NCI-H2196 treated with DMSO at 0.1 percent for 48 hours (cell line): ENCODE measurements at regions not wholly inside any gene's neighbourhood (a gene's known extent, or its start where the extent isn't known, plus 50 kb on each side); places are given as distances from the start of the nearest gene placed in this dataset.

Experiments used
- DNase-seq: peaks from one replicate; lab custom pipeline; 2025; ENCODE audit not compliant: unreplicated experiment; lab: John Stamatoyannopoulos, UW

DNA sequence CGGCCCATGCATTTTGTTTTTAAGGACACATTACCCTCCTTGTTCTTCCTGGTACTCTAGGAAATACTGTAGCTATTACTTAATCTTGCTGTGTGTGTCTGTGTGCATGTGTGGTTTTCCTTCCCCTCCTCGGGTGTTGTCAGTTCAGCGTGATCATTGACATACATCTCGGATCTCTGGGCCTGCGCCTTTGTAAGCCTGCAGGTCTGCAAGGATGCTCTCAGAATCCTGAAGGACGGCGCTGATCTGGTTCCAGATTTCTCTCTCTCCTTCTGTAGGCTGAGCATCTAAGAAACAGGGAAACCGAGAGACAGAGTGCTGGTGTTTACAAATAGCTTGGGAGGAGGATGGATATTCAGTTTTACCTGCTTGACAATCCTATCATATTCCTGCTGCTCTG lies 100.2 kb downstream of the CYRIA start:
- DNase-seq, result no peak

DNA sequence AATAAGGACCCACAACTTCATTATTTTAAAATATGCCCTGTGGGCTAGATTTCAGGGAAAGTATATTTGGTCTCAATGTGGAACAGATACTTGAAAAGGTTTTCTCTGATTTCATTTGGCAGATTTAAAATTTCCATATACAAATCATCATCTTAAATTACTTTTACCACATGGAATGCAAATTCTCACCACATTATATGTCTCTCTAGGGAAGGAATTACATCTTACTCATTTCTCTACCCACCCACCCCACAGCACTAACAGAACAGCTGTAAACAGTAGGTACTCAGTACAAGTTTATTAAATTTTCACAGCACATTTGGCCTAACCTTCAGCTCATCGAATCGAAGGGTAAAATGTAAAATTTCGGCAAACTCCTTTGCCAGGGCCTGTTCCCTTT lies 104.0 kb downstream of the CYRIA start:
- no peak for DNase-seq

DNA sequence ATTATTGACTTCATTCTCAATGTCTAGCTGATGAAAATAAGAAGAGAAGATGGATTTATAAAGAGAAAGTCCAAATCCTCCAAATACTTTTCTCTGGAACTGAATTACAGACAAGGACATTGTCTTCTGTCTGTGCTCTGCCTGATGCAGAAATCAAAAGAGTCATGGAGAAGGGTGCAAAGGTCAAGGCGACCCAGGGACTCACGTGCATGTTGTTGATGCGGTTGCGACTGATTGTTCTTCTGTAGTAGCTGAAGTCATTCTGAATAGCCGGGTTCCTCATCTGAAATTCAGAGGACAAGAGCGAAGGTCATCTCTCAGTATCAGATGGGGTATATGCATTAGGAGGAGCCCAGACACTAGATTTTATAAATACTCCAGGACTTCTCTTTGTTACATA lies 104.4 kb downstream of the CYRIA start:
- no peak for DNase-seq

DNA sequence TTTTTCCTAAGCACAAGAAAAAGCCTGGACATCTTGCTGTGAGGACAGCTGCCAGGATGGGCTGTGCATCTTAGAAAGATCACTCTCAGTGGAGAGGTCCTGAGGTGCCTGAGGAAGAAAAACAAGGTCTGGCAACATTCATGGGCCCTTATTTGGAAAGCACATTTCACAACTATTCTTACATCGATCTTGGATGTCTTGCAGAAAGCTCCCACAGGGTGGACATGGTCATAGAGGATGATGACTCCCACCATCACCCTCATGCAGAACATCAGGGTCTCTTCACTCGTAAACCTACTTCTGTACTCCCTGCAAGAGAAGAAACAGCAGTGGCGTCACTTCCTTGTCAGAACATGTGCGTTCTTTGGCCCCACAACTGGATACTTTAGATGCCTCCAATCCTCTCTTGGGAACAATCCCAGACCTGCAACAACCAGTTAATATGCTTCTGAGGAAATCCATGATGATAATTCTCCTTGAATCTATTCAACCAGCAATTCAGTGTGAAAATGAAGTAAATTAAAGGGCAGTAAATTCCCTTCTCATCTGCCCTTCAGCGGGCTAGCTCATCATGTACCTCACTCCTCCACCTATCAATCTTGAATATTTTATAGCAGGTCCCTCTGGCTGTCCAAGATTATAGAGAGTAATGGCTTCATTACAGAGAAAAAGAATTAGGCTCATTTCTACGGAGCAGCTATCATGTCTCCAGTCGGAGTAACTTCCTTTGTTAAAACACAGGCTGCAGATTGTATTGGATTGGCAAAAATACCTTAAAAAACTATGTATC lies 106.2 kb downstream of the CYRIA start:
- no peak for DNase-seq

DNA sequence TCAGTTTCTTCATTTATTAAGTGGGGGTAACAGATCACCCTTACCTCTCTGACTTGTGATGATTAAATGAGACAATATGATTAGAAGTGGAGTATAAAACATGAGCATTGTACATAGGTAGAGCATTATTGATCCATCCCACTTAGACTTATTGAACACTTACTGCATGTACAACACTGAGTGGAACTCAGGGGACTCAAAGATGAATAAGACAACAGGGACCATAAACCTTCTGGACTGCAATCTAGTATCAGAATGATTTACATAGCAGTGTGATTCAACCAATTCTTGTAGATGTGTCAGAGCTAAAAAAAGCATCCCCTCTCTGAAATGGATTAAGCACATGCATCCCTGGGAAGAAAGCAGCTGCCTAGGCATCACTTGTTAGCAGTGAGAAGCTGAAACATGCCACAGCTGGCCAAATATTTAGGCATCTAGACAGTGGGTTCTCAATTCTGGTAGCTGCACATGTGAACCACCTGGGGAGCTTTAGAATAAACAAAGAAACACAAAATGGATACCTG lies 111.5 kb downstream of the CYRIA start:
- no peak for DNase-seq

DNA sequence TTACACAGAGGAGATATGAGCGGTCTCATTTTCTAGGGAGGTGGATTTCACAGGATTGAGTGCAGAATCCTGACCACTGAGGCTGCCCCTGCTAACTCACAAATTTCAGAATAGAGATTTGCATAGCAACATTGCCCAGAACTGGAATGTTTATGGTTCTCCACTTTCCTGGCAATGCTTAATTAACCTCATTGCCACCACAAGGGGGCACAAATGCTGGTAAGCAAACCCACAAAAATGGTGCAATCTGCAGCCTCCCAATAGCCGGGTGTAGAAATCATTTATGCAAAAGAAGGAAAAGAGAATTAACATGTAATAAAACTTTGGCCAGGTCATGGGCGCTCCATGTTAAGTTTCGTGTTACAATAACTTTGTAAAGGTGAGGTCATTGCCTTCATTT lies 112.4 kb downstream of the CYRIA start:
- DNase-seq, result no peak

DNA sequence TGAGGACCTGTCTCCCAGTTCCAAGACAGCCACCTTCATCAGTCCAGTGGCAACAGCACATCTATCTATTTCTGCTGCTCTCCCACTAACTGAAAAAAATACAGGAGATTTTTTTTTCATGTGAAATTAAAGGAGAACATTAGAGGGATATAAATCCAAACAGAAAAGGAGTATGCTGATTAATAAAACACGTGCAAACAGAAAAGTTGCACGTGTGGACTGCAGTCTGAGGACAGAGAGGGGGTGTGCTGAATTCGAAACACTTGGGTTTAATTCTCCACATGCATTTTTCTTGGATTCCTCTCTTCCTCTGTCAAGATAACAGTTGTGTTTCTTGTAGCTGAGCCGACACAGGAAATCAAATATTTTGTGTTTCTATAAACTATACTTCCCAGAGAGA lies 113.4 kb downstream of the CYRIA start:
- DNase-seq, result no peak

DNA sequence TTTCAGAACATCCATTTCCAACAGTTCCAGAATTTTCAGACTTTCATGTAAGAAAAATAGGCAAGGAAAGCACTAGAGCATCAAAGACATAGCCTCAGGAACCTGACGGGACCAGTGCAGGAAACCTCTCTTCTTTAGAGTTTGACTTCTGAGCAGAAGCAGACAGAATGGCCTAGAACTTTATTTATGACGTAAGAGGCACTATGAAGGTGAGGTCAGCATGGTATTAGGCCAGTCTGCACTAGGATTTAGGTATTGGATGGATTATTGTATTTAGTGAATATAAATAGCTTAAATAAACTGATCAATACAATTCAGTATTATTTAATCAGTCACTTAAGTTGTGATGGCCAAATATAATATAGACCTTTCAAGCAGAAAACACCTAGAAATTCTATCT lies 117.6 kb downstream of the CYRIA start:
- DNase-seq, result no peak

DNA sequence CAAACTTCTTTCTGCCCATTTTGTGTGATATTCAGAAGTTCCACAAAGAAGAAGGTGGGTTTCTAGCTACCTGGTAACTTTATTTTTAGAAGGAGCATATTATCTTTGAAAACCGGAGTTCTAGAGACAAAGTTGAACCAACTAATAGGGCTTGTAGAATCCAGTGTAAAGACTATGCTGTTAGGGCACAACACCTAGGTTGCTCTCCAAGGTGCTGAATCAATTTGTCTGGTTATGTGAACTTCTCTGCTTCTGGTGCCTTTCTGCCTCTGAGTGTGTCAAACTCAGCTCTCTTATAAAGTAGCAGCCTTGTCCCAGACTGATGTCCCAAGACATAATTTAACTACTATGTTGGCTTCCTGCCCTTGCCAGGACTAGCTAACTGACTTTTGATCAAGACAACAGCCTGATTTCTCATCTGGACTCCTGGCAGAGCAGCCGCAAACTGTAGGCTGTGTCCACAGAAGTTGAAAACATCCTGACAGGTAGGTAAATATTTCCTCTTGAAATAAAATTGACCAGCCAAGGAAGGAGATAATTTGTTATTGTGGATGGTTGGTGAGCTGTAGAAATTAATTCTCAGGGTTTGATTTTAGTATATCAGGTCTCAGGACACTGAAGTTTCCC lies 119.4 kb downstream of the CYRIA start:
- DNase-seq, result no peak

DNA sequence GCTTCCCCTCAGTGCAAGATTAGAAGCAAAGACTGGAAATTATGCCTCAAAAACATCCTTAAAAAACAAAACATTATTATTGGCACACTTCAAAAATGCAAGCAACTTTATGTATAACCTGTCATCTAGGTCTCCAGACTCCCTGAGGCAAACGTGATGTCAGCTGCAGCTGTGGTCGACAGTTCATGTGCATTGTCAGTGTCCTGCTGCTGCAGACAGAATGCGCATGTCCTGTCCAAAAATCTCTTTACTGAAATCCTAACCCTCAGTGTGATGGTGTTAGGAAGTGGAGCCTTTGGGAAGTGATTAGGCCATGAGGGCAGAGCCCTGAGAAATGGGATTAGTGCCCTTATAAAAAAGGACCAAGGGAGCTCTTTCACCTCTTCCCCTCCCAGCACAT lies 126.9 kb downstream of the CYRIA start:
- DNase-seq, result no peak

DNA sequence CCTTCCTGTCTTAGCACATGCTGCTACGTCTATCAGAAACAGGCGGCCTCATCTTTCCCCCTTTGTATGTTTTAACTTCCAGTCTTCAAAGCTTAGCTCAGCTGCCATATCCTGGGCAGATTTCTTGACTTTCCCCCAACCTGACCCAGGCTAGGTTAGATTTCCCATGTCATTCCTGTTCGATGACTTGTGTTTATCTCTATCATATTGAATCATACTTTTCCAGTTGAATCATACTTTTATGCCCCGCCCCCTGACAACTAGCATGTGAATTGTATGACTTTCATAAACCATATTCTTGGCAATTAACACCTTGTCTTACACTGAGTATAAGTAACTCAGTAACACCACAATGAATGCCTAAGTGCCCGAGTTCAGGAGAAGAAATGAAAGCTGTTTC lies 128.3 kb downstream of the CYRIA start:
- no peak for DNase-seq

DNA sequence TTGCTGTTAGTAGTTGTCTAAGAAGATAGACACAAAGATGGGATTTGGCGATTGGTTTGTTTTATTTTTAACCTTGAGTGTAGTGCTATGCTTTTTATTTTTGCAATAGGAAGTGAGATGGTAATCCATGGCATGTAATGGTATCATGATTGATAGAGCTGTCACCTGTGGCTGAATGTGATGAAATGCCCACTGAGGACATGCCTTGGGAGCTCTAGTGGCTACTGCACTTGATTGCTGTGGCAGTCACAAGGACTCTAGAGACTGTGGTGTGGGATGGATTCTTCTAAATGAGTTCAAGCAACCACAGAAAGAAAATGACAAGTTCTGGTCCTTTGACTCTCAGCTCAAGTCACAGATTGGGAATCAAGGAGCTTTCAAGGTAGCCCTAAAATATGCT lies 139.4 kb downstream of the CYRIA start:
- DNase-seq, result no peak

DNA sequence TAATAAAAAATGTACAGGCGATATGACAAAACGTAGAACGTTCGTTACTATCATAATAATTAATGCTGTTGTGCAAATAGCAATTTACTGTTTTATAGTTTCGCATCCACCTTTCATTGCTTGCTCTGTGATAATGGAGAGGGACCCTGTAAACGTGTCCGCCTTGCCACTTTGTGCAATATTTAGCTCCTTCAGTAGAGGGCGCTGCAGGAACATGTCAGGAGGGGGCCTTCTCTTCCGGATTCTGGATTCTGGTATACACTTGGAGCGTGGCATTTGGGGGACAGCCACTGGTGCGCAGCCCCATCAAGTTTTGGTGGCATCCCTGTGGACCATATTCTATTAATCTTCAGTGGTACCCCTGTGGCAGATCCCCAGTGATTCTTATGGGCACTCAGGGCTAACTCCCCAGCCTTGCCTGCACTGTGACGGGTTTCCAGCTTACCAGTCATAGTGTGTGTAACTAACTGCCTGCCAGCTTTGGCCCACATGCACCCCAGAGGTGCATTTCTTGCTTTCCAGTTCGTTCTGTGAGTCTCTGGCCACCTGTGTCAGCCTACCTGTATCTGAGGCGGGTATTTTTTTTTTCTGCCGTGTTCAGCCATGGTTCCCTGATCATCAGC lies 140.3 kb downstream of the CYRIA start:
- no peak for DNase-seq

DNA sequence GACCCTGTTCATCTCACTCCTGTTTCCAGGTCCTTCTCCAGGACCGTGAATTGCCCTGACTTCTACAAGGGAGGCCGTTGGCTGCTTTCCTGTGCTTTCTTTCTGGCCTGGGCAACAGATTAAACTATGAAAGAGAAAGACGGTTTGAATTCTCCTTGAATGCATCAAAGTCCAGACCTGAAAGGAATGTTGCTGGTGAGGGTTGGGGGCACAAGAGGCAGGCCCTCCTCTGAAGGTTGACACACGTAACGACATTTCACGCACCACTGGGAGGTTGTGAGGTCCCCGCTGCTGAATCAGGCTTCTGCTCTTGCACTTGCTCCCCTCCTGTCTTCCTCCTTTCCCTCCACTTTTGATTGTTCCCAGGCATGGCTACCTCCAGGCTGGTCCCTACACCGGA lies 141.9 kb downstream of the CYRIA start:
- DNase-seq, result no peak

DNA sequence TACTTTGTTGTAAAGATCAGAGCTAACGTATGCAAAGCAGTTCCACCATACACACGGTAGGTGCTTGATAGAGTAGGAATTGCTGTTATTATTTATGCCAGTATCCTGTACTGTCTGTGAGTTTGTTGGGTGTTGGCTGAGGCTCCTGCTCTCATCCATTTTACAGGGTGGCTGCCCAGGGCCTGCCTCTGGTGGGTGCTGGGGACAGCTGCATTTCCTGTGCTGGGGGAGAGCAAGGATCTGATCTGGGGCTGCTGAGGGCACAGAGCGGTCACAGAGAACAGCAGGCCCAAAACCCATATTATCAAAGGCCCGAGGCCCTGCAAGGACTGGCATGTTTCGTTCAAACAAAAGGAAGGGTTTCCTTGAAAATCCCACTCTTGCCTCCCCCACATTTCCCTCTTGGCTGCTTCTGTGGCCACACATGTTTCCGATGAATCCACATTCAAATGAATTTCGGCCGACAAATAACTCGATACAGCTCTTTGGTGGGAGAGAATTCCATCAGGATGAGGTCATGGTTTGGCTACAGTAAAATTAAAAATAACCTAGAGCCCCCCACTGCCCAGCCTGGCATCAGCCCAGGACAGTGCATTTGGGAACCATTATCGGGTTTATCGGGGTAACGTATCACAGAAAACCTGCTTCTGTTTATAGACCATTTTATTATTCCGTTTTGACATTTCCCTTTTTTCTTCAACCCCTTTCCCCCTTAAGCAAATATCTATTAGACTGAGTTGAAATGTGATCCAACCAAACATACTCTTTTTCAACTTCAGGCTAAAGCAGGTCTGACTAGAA lies 143.4 kb downstream of the CYRIA start:
- DNase-seq, result no peak

DNA sequence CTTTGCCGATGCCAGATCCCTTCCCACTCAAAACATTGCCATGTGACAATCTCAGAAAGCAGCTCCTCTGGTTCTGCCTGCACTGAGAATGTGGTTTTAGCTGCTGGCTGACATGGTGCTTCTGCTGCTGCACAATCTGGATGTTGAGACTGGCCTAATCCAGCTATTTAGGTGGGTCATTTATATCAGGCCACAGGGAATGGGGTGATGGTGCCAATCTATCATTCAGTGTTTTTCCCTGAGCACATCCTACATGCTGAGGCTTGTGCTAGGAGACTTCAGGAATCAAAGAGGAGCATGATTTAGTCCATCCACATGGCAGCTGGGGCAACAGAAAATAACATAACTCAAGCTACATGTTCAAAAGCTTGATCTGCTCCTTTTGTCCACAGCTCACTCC lies 144.7 kb downstream of the CYRIA start:
- no peak for DNase-seq

DNA sequence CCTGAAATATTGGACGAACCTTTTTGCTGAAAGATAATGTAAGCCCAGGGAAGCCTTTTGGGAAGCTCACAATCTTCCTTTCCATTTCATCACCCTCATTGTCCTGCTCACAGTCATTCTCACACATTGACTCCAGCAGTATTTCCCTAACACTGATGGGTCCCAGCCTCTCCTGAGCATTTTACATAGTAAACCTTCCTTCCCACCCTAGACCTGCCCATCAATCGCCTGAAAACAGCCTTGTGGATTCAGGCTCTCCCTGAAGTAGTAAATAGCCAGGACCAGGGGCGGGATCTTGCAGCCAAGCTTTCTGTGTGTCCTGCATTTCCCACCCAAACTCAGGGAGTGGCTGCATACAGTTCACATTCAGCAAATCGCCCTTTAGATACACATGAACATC lies 149.9 kb downstream of the CYRIA start:
- DNase-seq, result no peak

DNA sequence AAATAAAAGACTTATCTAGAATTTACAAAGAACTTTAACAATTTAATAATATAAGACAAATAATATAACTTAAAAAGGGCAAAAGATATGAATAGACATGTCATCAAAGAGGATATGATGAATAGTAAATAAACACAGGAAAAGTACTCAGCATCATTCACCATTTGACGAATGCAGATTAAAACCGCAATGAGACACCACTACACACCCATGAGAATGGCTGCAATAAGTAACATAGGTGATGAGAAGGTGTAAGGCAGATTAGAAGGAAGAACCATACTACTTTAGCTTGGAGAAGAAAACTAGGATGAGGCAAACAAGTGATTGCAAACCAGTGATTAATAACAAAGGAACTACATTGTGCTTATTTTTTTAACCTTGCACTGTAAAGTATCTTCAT lies 152.0 kb downstream of the CYRIA start:
- no peak for DNase-seq

DNA sequence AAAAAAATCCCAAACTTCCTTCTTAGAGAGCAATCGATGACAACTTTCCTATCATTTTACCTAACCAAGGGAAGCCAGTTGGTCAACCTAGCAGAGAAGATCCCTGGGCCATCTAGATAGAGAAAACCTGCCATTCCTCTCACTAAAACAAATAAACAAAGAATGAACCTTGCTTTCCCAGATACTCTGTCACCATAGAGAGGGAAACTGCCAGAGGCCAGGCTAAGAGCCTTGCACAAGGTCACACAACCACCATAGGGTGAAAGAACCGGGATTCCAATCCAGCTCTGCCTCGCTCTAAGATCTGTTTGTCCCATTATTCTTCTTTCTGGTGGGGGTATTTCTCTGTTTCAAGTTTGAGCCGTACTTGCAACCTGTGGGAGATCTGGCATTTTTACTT lies 154.6 kb downstream of the CYRIA start:
- no peak for DNase-seq

DNA sequence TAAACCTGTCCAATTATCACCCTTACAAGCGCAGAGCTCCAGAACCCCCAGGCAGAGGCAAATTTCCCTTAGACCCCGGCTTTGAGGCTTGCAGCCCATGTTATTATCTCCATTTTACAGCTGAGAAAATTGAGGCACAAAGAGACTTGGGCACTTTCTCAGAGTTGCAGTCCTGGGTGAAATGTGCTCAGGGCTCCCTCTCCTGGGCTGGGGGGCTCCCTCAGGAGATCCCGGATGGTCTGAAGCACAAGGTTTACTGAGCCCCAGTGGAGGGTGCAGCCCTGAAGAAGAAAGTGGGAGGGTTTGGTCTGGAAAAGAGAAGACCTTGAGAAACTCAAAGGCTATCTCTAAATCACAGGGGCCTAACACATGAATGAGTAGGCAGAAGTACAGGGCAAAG lies 156.6 kb downstream of the CYRIA start:
- DNase-seq, result no peak

DNA sequence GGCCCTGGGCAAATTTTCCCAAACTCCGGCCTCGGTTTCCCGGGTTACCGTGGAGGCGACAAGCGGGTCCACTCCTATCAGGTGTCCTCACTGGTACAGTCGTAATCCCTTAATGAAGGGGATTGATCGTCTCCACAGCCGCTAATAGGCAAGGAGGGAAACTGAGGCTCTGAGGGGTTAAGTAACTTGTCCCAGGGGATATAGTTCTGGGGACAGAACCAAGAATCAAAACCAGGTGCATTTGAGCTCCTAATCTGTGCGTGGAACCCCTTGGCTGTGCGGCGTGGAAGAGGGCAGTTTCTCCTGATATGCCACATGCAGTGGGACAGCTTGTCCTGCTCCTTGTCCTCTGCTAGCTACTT lies 157.2 kb downstream of the CYRIA start:
- no peak for DNase-seq
